ENCODE measurements at regions not wholly inside any gene's neighbourhood (a gene's known extent, or its start where the extent isn't known, plus 50 kb on each side); places are given as distances from the start of the nearest gene placed in this dataset.

- TF ChIP-seq, protein P1, sequence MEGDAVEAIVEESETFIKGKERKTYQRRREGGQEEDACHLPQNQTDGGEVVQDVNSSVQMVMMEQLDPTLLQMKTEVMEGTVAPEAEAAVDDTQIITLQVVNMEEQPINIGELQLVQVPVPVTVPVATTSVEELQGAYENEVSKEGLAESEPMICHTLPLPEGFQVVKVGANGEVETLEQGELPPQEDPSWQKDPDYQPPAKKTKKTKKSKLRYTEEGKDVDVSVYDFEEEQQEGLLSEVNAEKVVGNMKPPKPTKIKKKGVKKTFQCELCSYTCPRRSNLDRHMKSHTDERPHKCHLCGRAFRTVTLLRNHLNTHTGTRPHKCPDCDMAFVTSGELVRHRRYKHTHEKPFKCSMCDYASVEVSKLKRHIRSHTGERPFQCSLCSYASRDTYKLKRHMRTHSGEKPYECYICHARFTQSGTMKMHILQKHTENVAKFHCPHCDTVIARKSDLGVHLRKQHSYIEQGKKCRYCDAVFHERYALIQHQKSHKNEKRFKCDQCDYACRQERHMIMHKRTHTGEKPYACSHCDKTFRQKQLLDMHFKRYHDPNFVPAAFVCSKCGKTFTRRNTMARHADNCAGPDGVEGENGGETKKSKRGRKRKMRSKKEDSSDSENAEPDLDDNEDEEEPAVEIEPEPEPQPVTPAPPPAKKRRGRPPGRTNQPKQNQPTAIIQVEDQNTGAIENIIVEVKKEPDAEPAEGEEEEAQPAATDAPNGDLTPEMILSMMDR (conservative IDR thresholded peaks at IDR 0.05; ENCODE audit: low read length), result no peak
- TF ChIP-seq EZH2phosphoT487 (IDR thresholded peaks at IDR 0.05; ENCODE audit: borderline replicate concordance), result no peak
Measured at GRCh38 chr1:208803011-208803811, 559.0 kb upstream of the PLXNA2 start.

All from Loucy (cell line).